ENCODE measurements at regions not wholly inside any gene's neighbourhood (a gene's known extent, or its start where the extent isn't known, plus 50 kb on each side); places are given as distances from the start of the nearest gene placed in this dataset.
"Not testable (repeated sequence)": the region's sequence is repeated elsewhere in the genome, so short reads cannot be mapped to it uniquely, and the experiment has no call there.

DNA sequence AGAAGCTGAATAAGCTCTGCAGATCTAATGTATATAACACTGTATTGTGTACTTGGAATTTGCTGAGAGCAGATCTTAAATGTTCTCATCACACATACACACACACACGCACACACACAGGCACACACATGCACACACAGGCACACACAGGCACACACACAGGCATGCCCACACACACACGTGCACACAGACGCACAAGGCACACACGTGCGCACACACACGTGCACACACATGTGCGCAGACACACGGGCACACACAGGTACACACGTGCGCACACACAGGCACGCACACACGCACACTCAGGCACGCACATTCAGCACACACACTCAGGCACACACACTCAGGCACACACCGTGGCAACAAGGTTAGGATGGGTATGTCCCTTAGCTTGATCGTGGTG is 164.5 kb upstream of the LRRC61 start:
- TF ChIP-seq, protein P1, sequence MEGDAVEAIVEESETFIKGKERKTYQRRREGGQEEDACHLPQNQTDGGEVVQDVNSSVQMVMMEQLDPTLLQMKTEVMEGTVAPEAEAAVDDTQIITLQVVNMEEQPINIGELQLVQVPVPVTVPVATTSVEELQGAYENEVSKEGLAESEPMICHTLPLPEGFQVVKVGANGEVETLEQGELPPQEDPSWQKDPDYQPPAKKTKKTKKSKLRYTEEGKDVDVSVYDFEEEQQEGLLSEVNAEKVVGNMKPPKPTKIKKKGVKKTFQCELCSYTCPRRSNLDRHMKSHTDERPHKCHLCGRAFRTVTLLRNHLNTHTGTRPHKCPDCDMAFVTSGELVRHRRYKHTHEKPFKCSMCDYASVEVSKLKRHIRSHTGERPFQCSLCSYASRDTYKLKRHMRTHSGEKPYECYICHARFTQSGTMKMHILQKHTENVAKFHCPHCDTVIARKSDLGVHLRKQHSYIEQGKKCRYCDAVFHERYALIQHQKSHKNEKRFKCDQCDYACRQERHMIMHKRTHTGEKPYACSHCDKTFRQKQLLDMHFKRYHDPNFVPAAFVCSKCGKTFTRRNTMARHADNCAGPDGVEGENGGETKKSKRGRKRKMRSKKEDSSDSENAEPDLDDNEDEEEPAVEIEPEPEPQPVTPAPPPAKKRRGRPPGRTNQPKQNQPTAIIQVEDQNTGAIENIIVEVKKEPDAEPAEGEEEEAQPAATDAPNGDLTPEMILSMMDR (conservative IDR thresholded peaks at IDR 0.05), result not testable (repeated sequence)
- TF ChIP-seq ZFX (IDR thresholded peaks at IDR 0.05), result not testable (repeated sequence)
